H1 (cell line): ENCODE measurements at regions not wholly inside any gene's neighbourhood (a gene's known extent, or its start where the extent isn't known, plus 50 kb on each side); places are given as distances from the start of the nearest gene placed in this dataset.

ENCODE experiments used
- CTCF ChIA-PET: fragments of 300-600 bp; sonication (Branson Sonifier 250); formaldehyde crosslinking; loops from one replicate; lab custom pipeline; 2021; ENCODE audit not compliant: partially characterized antibody; lab: Charles Lee
- POLR2A ChIA-PET: fragments of 300-600 bp; sonication (Branson Sonifier 250); formaldehyde crosslinking; loops from one replicate; lab custom pipeline; 2021; ENCODE audit warnings: inconsistent platforms; ENCODE audit not compliant: partially characterized antibody; lab: Charles Lee
- DNase-seq, 2 experiments: peaks; one replicate each; pipeline versions ENCODE4 v3.0.0 to v3.0.0-alpha.2; 2010 to 2022; ENCODE audit warnings: low spot score in 2 of 2, low read depth in 1 of 2, mixed read lengths in 1 of 2
- FAIRE-seq: peaks from 2 replicates; lab custom pipeline; 2011; peaks lifted over from hg19 to GRCh38; lab: Jason Lieb, UNC
- H2AFZ ChIP-seq: 2 replicates; pipeline ENCODE4 v1.8.1; 2012; ENCODE audit warnings: low read length, inconsistent platforms
- H2AK5ac ChIP-seq: 2 replicates; pipeline ENCODE4 v1.6.1; 2013; ENCODE audit warnings: low read depth, low read length
- H2BK120ac ChIP-seq: replicated peaks from 2 replicates; pipeline ENCODE3; 2013; ENCODE audit warnings: low read depth, low read length, inconsistent platforms
- H2BK12ac ChIP-seq: 2 replicates; pipeline ENCODE4 v1.6.1; 2013; ENCODE audit warnings: low read depth, low read length
- H2BK15ac ChIP-seq: 2 replicates; pipeline ENCODE4 v1.6.1; 2013; ENCODE audit warnings: low read length
- H2BK20ac ChIP-seq: 2 replicates; pipeline ENCODE4 v1.6.1; 2013; ENCODE audit warnings: low read length
- H2BK5ac ChIP-seq: 2 replicates; pipeline ENCODE4 v1.6.1; 2013; ENCODE audit warnings: low read depth, low read length
- H3K14ac ChIP-seq: 2 replicates; pipeline ENCODE4 v1.6.1; 2013; ENCODE audit warnings: inconsistent platforms; ENCODE audit not compliant: insufficient read length
- H3K18ac ChIP-seq: 2 replicates; pipeline ENCODE4 v1.6.1; 2013; ENCODE audit warnings: low read length; ENCODE audit errors: extremely low read depth
- H3K23ac ChIP-seq: 2 replicates; pipeline ENCODE4 v1.6.1; 2013; ENCODE audit warnings: inconsistent platforms; ENCODE audit not compliant: insufficient read length
- H3K23me2 ChIP-seq: 2 replicates; pipeline ENCODE4 v1.6.1; 2013; ENCODE audit warnings: low read depth, low read length
- H3K27ac ChIP-seq: 2 replicates; pipeline ENCODE4 v1.6.1; 2011; ENCODE audit warnings: low read depth, low read length, inconsistent platforms
- H3K27me3 ChIP-seq, 4 experiments: replicated peaks in 1 of 4; 1 replicate in 1 of 4; 2 replicates in 3 of 4; pipeline versions ENCODE4 v1.6.1 to v1.8.1; 2011 to 2013; ENCODE audit warnings: low read length in 3 of 4, mild to moderate bottlenecking in 3 of 4, inconsistent platforms in 2 of 4, mixed read lengths in 2 of 4, moderate library complexity in 1 of 4; ENCODE audit not compliant: control insufficient read depth in 3 of 4, insufficient read depth in 3 of 4; ENCODE audit errors: extremely low read depth in 1 of 4
- H3K36me3 ChIP-seq, 4 experiments: 2 replicates each; pipeline versions ENCODE4 v1.6.1 to v1.8.1; 2011 to 2013; ENCODE audit warnings: mild to moderate bottlenecking in 4 of 4, low read length in 3 of 4, moderate library complexity in 2 of 4, control low read depth in 1 of 4, inconsistent platforms in 1 of 4; ENCODE audit not compliant: insufficient read depth in 4 of 4, control insufficient read depth in 2 of 4
- H3K4ac ChIP-seq: replicated peaks from 2 replicates; pipeline ENCODE3; 2013; ENCODE audit warnings: low read length, low read depth, mixed read lengths, inconsistent platforms; ENCODE audit not compliant: insufficient read length
- H3K4me1 ChIP-seq, 4 experiments: replicated peaks in 1 of 4; 1 replicate in 1 of 4; 2 replicates in 3 of 4; pipeline versions ENCODE4 v1.6.1 to v1.8.1; 2011 to 2013; ENCODE audit warnings: low read length in 3 of 4, inconsistent platforms in 2 of 4, mixed read lengths in 1 of 4; ENCODE audit not compliant: insufficient read depth in 4 of 4, control insufficient read depth in 3 of 4
- H3K4me2 ChIP-seq, 2 experiments: 2 replicates each; pipeline versions ENCODE4 v1.6.1 to v1.8.1; 2011 to 2013; ENCODE audit warnings: low read depth in 2 of 2, low read length in 2 of 2, control low read depth in 1 of 2, inconsistent platforms in 1 of 2, mild to moderate bottlenecking in 1 of 2; ENCODE audit not compliant: insufficient read depth in 1 of 2
- H3K4me3 ChIP-seq, 4 experiments: fragments of 200-600, 300-600 bp in 1 of 4; sonication (generic), shearing (Covaris generic), sonication (Bioruptor Twin) in 1 of 4; 2 replicates each; pipeline versions ENCODE4 v1.5.1 to v1.8.1; 2011 to 2016; ENCODE audit warnings: low read length in 4 of 4, low read depth in 3 of 4, control low read depth in 2 of 4, inconsistent platforms in 2 of 4, mild to moderate bottlenecking in 2 of 4, mixed read lengths in 1 of 4, moderate library complexity in 1 of 4; ENCODE audit not compliant: insufficient read depth in 2 of 4; ENCODE audit errors: extremely low read depth in 1 of 4
- H3K56ac ChIP-seq: replicated peaks from 2 replicates; pipeline ENCODE3; 2013; ENCODE audit warnings: low read depth, mild to moderate bottlenecking, mixed read lengths, low read length, inconsistent platforms; ENCODE audit not compliant: insufficient read length
- H3K79me1 ChIP-seq: 2 replicates; pipeline ENCODE4 v1.6.1; 2013; ENCODE audit warnings: low read depth, low read length, control low read depth
- H3K79me2 ChIP-seq, 2 experiments: 2 replicates each; pipeline versions ENCODE4 v1.6.1 to v1.8.1; 2012 to 2013; ENCODE audit warnings: low read length in 2 of 2, mild to moderate bottlenecking in 2 of 2, inconsistent platforms in 1 of 2; ENCODE audit not compliant: insufficient read depth in 2 of 2, control insufficient read depth in 1 of 2
- H3K9ac ChIP-seq, 4 experiments: replicated peaks in 1 of 4; 1 replicate in 1 of 4; 2 replicates in 3 of 4; pipeline versions ENCODE4 v1.6.1 to v1.8.1; 2011 to 2013; ENCODE audit warnings: low read depth in 3 of 4, low read length in 3 of 4, control low read depth in 2 of 4, mild to moderate bottlenecking in 2 of 4, moderate library complexity in 2 of 4, inconsistent platforms in 1 of 4; ENCODE audit errors: extremely low read depth in 1 of 4
- H3K9me3 ChIP-seq, 2 experiments: 2 replicates each; pipeline versions ENCODE4 v1.6.1 to v1.8.1; 2012 to 2013; ENCODE audit warnings: mild to moderate bottlenecking in 2 of 2, moderate library complexity in 2 of 2, control low read depth in 1 of 2, inconsistent platforms in 1 of 2, low read depth in 1 of 2, low read length in 1 of 2, mixed read lengths in 1 of 2; ENCODE audit not compliant: insufficient read depth in 2 of 2
- H4K20me1 ChIP-seq, 2 experiments: replicated peaks in 1 of 2; 2 replicates each; pipeline versions ENCODE3 to v1.8.1; 2011 to 2013; ENCODE audit warnings: inconsistent platforms in 2 of 2, low read length in 2 of 2, mild to moderate bottlenecking in 1 of 2; ENCODE audit not compliant: insufficient read depth in 2 of 2, control insufficient read depth in 1 of 2
- H4K5ac ChIP-seq: 2 replicates; pipeline ENCODE4 v1.6.1; 2013; ENCODE audit warnings: low read length, low read depth, mixed read lengths, inconsistent platforms; ENCODE audit not compliant: insufficient read length
- H4K8ac ChIP-seq: 2 replicates; pipeline ENCODE4 v1.8.0; 2013; ENCODE audit warnings: mild to moderate bottlenecking, moderate library complexity, low read length, inconsistent platforms; ENCODE audit not compliant: insufficient read depth; ENCODE audit errors: extremely low read depth
- H4K91ac ChIP-seq: replicated peaks from 2 replicates; pipeline ENCODE3; 2013; ENCODE audit warnings: low read length, mixed read lengths, inconsistent platforms; ENCODE audit not compliant: insufficient read length
- EP300 ChIP-seq, 2 experiments: IDR thresholded peaks; 1 replicate in 1 of 2; 2 replicates in 1 of 2; pipeline ENCODE4 v1.6.1; 2011 to 2012; ENCODE audit warnings: low read depth in 2 of 2, low read length in 2 of 2, mild to moderate bottlenecking in 2 of 2, borderline replicate concordance in 1 of 2, inconsistent platforms in 1 of 2, moderate library complexity in 1 of 2
- SP4 ChIP-seq: IDR thresholded peaks from 2 replicates; pipeline ENCODE4 v1.6.1; 2012; ENCODE audit warnings: low read length, inconsistent platforms

DNA sequence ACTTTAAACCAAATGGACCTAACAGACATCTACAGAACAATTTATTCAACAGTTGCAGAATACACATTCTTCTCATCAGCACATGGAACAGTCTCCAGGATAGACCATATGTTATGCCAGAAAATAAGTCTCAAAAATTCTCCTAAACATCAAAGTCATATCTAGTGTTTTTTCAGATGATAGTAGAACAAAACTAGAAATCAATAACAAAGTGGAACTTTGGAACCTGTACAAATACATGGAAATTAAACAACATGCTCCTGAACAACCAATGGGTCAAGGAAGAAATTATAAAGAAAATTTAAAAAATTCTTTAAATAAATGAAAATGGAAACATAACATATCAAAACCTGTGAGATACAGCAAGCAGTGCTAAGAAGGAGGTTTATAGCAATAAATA, 194.1 kb upstream of the SIX2 start:
- no peak for FAIRE-seq
- Histone ChIP-seq H3K14ac (no peak overlapping the region), H3K18ac (no peak overlapping the region), H2BK120ac (no peak overlapping the region), H2AFZ (no peak overlapping the region), H3K23ac (no peak overlapping the region), H2BK12ac (no peak overlapping the region), H3K79me2 (no peaks in the 10 kb centered on the region), H3K23me2 (no peaks in the 10 kb centered on the region; the same call in 1 of the 2 replicates), H4K20me1 (no peaks in the 10 kb centered on the region), H4K5ac (no peak overlapping the region), H3K4me3 (no peak overlapping the region), H3K4ac (no peak overlapping the region), H4K91ac (no peak overlapping the region), H2BK20ac (no peak overlapping the region), H3K36me3 (no peaks in the 10 kb centered on the region), H2BK5ac (no peak overlapping the region), H3K56ac (no peak overlapping the region), H3K9ac (no peak overlapping the region), H3K9me3 (no peaks in the 10 kb centered on the region), H3K4me1 (no peaks in the 10 kb centered on the region), H3K4me2 (no peak overlapping the region), H2AK5ac (no peak overlapping the region), H3K27ac (no peak overlapping the region), H3K27me3 (no peaks in the 10 kb centered on the region; a peak in 1 of 7 replicates), H3K79me1 (no peaks in the 10 kb centered on the region), H2BK15ac (no peak overlapping the region), H4K8ac (no peak overlapping the region)
- DNase-seq: no peak
- POLR2A ChIA-PET: no interaction called here
- CTCF ChIA-PET: no interaction called here
- no peak for TF ChIP-seq EP300 (IDR thresholded peaks at IDR 0.05; ENCODE audit: borderline replicate concordance in 1 of 2, low read depth in 2 of 2, low read length in 2 of 2)
- no peak for TF ChIP-seq SP4
